OCI-LY1 (cell line): ENCODE measurements at regions not wholly inside any gene's neighbourhood (a gene's known extent, or its start where the extent isn't known, plus 50 kb on each side); places are given as distances from the start of the nearest gene placed in this dataset.

Experiments
- EZH2 ChIP-seq: fragments of 200-600 bp; sonication (generic), shearing (Covaris generic); IDR thresholded peaks from 2 replicates; pipeline ENCODE4 v1.8.0; 2017; ENCODE audit warnings: borderline replicate concordance, mixed run types, mild to moderate bottlenecking, antibody characterized with exemption, low read length, moderate library complexity, mixed read lengths
- TF ChIP-seq, protein P1 (sequence below): fragments of 200-600 bp; sonication (generic), shearing (Covaris generic); IDR thresholded peaks from 2 replicates; pipeline ENCODE4 v1.5.1; 2017; ENCODE audit warnings: mild to moderate bottlenecking, antibody characterized with exemption, low read length, moderate library complexity, mixed read lengths

DNA sequence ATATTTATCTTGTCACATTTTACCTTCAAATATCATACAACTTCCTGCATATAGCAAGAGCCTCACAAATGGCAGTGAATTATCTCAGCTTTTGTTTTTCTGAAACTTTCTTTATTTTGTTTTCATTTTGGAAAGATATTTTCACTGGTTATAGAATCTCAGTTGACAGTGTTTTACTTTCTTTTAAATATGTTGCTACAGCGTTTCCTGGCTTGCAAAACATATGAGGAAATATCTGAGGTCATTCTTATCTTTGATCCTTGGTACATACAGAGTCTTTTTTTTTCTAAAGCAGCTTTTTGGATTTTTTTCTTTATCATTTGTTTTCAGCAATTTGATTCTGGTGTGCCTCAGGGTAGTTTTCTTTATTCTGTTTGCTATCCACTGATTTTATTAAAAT lies 77.6 kb upstream of the CEP78 start:
- TF ChIP-seq, protein P1, sequence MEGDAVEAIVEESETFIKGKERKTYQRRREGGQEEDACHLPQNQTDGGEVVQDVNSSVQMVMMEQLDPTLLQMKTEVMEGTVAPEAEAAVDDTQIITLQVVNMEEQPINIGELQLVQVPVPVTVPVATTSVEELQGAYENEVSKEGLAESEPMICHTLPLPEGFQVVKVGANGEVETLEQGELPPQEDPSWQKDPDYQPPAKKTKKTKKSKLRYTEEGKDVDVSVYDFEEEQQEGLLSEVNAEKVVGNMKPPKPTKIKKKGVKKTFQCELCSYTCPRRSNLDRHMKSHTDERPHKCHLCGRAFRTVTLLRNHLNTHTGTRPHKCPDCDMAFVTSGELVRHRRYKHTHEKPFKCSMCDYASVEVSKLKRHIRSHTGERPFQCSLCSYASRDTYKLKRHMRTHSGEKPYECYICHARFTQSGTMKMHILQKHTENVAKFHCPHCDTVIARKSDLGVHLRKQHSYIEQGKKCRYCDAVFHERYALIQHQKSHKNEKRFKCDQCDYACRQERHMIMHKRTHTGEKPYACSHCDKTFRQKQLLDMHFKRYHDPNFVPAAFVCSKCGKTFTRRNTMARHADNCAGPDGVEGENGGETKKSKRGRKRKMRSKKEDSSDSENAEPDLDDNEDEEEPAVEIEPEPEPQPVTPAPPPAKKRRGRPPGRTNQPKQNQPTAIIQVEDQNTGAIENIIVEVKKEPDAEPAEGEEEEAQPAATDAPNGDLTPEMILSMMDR: no peak
- TF ChIP-seq EZH2: no peak
